SK-N-SH treated with all-trans-retinoic acid at 6 μM for 48 hours (cell line): ENCODE measurements at regions not wholly inside any gene's neighbourhood (a gene's known extent, or its start where the extent isn't known, plus 50 kb on each side); places are given as distances from the start of the nearest gene placed in this dataset.

Experiments
- ATAC-seq: fragments of 200-7000 bp; cut with Tn5 transposase; 3 replicates; pipeline ENCODE4 v1.9.1; 2020; ENCODE audit warnings: mild to moderate bottlenecking, moderate library complexity
- ARNTL ChIP-seq: fragments of 450-650 bp; formaldehyde crosslinking; IDR thresholded peaks from 2 replicates; pipeline ENCODE4 v1.5.0; 2020; ENCODE audit warnings: low read depth, mild to moderate bottlenecking, moderate library complexity, borderline replicate concordance
- BACH2 ChIP-seq: fragments of 250-450 bp; sonication (Bioruptor Pico); IDR thresholded peaks from 2 replicates; pipeline ENCODE4 v1.9.0; 2021; ENCODE audit warnings: mild to moderate bottlenecking, borderline replicate concordance
- CREB5 ChIP-seq: fragments of 250-450 bp; sonication (Bioruptor Pico); IDR thresholded peaks from 2 replicates; pipeline ENCODE4 v1.5.1; 2020; ENCODE audit warnings: low read depth, mild to moderate bottlenecking, moderate library complexity
- CSRNP3 ChIP-seq: fragments of 250-450 bp; sonication (Bioruptor Pico); IDR thresholded peaks from 2 replicates; pipeline ENCODE4 v1.5.1; 2021; ENCODE audit warnings: mild to moderate bottlenecking, moderate library complexity
- ESRRG ChIP-seq: fragments of 250-450 bp; sonication (Bioruptor Pico); IDR thresholded peaks from 2 replicates; pipeline ENCODE4 v1.6.1; 2021; ENCODE audit warnings: mild to moderate bottlenecking
- GLIS3 ChIP-seq: fragments of 250-450 bp; sonication (Bioruptor Pico); IDR thresholded peaks from 2 replicates; pipeline ENCODE4 v1.5.0; 2020; ENCODE audit warnings: mild to moderate bottlenecking, moderate library complexity
- ISL1 ChIP-seq: fragments of 250-450 bp; sonication (Bioruptor Pico); IDR thresholded peaks from 2 replicates; pipeline ENCODE4 v2.1.2; 2022; ENCODE audit warnings: mild to moderate bottlenecking, moderate library complexity
- OSR1 ChIP-seq: fragments of 250-450 bp; sonication (Bioruptor Pico); IDR thresholded peaks from 2 replicates; pipeline ENCODE4 v1.8.0; 2022; ENCODE audit warnings: moderate library complexity, mild to moderate bottlenecking, inconsistent platforms
- POU6F1 ChIP-seq: fragments of 250-450 bp; sonication (Bioruptor Pico); IDR thresholded peaks from 2 replicates; pipeline ENCODE4 v1.8.0; 2021; ENCODE audit warnings: low read depth, mild to moderate bottlenecking, moderate library complexity, borderline replicate concordance
- PPARA ChIP-seq: fragments of 250-450 bp; sonication (Bioruptor Pico); IDR thresholded peaks from 2 replicates; pipeline ENCODE4 v1.5.0; 2020; ENCODE audit warnings: mild to moderate bottlenecking, borderline replicate concordance
- RARB ChIP-seq: fragments of 250-450 bp; sonication (Bioruptor Pico); IDR thresholded peaks from 2 replicates; pipeline ENCODE4 v1.8.0; 2021; ENCODE audit warnings: mild to moderate bottlenecking, moderate library complexity
- SNAI2 ChIP-seq: fragments of 250-450 bp; sonication (Bioruptor Pico); IDR thresholded peaks from 2 replicates; pipeline ENCODE4 v1.5.0; 2020; ENCODE audit warnings: mild to moderate bottlenecking, moderate library complexity
- TCF4 ChIP-seq: fragments of 250-450 bp; sonication (Bioruptor Pico); IDR thresholded peaks from 2 replicates; pipeline ENCODE4 v1.8.0; 2021; ENCODE audit warnings: mild to moderate bottlenecking, moderate library complexity, borderline replicate concordance
- TOX ChIP-seq: fragments of 250-450 bp; sonication (Bioruptor Pico); IDR thresholded peaks from 2 replicates; pipeline ENCODE4 v1.8.0; 2021; ENCODE audit warnings: mild to moderate bottlenecking, moderate library complexity, borderline replicate concordance
- TSHZ2 ChIP-seq: fragments of 250-450 bp; sonication (Bioruptor Pico); IDR thresholded peaks from 2 replicates; pipeline ENCODE4 v1.5.0; 2020; ENCODE audit warnings: mild to moderate bottlenecking, moderate library complexity
- ZC3H10 ChIP-seq: fragments of 250-450 bp; sonication (Bioruptor Pico); IDR thresholded peaks from 2 replicates; pipeline ENCODE4 v1.5.1; 2021; ENCODE audit warnings: mild to moderate bottlenecking, moderate library complexity
- ZFP30 ChIP-seq: fragments of 450-650 bp; formaldehyde crosslinking; IDR thresholded peaks from 2 replicates; pipeline ENCODE4 v1.5.0; 2022; ENCODE audit warnings: mild to moderate bottlenecking, moderate library complexity
- ZNF565 ChIP-seq: fragments of 450-650 bp; formaldehyde crosslinking; conservative IDR thresholded peaks from 2 replicates; pipeline ENCODE4 v1.5.0; 2020; ENCODE audit warnings: low read depth, mild to moderate bottlenecking, moderate library complexity
- ZNF70 ChIP-seq: fragments of 450-650 bp; formaldehyde crosslinking; IDR thresholded peaks from 2 replicates; pipeline ENCODE4 v1.5.0; 2020; ENCODE audit warnings: mild to moderate bottlenecking, moderate library complexity
- ZNF8 ChIP-seq: fragments of 450-650 bp; formaldehyde crosslinking; IDR thresholded peaks from 2 replicates; pipeline ENCODE4 v1.5.0; 2020; ENCODE audit warnings: mild to moderate bottlenecking, moderate library complexity

- no peak for ATAC-seq
- no peak for TF ChIP-seq TCF4
- TF ChIP-seq TOX (CRISPR knock-in tag) = no peak
- TF ChIP-seq RARB (CRISPR knock-in tag) = no peak
- no peak for TF ChIP-seq POU6F1 (CRISPR knock-in tag)
- no peak for TF ChIP-seq PPARA (CRISPR knock-in tag)
- TF ChIP-seq GLIS3 (CRISPR knock-in tag) = no peak
- no peak for TF ChIP-seq OSR1 (CRISPR knock-in tag)
- TF ChIP-seq CREB5 (CRISPR knock-in tag) = no peak
- no peak for TF ChIP-seq TSHZ2 (CRISPR knock-in tag)
- no peak for TF ChIP-seq CSRNP3 (CRISPR knock-in tag)
- TF ChIP-seq ZNF565 (CRISPR knock-in tag) = no peak
- no peak for TF ChIP-seq ARNTL
- TF ChIP-seq ISL1 (CRISPR knock-in tag) = no peak
- TF ChIP-seq ESRRG (CRISPR knock-in tag) = no peak
- TF ChIP-seq ZNF8 (CRISPR knock-in tag) = no peak
- no peak for TF ChIP-seq SNAI2 (CRISPR knock-in tag)
- no peak for TF ChIP-seq ZNF70 (CRISPR knock-in tag)
- TF ChIP-seq ZFP30 (CRISPR knock-in tag) = no peak
- no peak for TF ChIP-seq BACH2 (CRISPR knock-in tag)
These were observed 50.4 kb upstream of the ARHGEF7 start for GRCh38 chr13:111064661-111065060.

- TF ChIP-seq TSHZ2 (CRISPR knock-in tag) (no peak), ISL1 (CRISPR knock-in tag) (no peak), OSR1 (CRISPR knock-in tag) (no peak), CREB5 (CRISPR knock-in tag) (no peak)
- TF ChIP-seq, all 23 proteins: peak for 0
- no peak for ATAC-seq
These were observed 52.1 kb upstream of the ARHGEF7 start for GRCh38 chr13:111062966-111063365.

- no peak for ATAC-seq
- TF ChIP-seq OSR1 (CRISPR knock-in tag) (no peak), TSHZ2 (CRISPR knock-in tag) (no peak), ESRRG (CRISPR knock-in tag) (no peak), ARNTL (no peak), POU6F1 (CRISPR knock-in tag) (no peak), CREB5 (CRISPR knock-in tag) (no peak), ZC3H10 (CRISPR knock-in tag) (no peak)
These were observed 52.8 kb upstream of the ARHGEF7 start for GRCh38 chr13:111062305-111062704.
